Epithelial cell of esophagus (primary cell): ENCODE measurements at regions not wholly inside any gene's neighbourhood (a gene's known extent, or its start where the extent isn't known, plus 50 kb on each side); places are given as distances from the start of the nearest gene placed in this dataset.
"Not testable (repeated sequence)": the region's sequence is repeated elsewhere in the genome, so short reads cannot be mapped to it uniquely, and the experiment has no call there.

Experiments
- DNase-seq: peaks from one replicate; pipeline ENCODE4 v3.0.0; 2010; ENCODE audit warnings: low read depth
- H3K4me3 ChIP-seq: 2 replicates; pipeline ENCODE4 v1.5.1; 2011; ENCODE audit warnings: mild to moderate bottlenecking, low read length, control low read depth

GRCh38 chr12:10453-10852 lies 56.1 kb upstream of the IQSEC3 start:
- not testable (repeated sequence) for DNase-seq, H3K4me3 ChIP-seq

- H3K4me3 ChIP-seq, DNase-seq: not testable (repeated sequence)
Observed at GRCh38 chr12:10879-11812, 55.4 kb upstream of the IQSEC3 start.

GRCh38 chr12:12306-12705 lies 54.3 kb upstream of the IQSEC3 start:
- H3K4me3 ChIP-seq, DNase-seq: not testable (repeated sequence)

- not testable (repeated sequence) for DNase-seq, H3K4me3 ChIP-seq
Observed at GRCh38 chr12:12725-13640, 53.6 kb upstream of the IQSEC3 start.

GRCh38 chr12:13841-14240 lies 52.7 kb upstream of the IQSEC3 start:
- DNase-seq, result peak; percentile 75
- not testable (repeated sequence) for H3K4me3 ChIP-seq

GRCh38 chr12:14696-15095 lies 51.9 kb upstream of the IQSEC3 start:
- H3K4me3 ChIP-seq, DNase-seq: not testable (repeated sequence)

GRCh38 chr12:15381-15780 lies 51.2 kb upstream of the IQSEC3 start:
- not testable (repeated sequence) for DNase-seq, H3K4me3 ChIP-seq

- not testable (repeated sequence) for H3K4me3 ChIP-seq, DNase-seq
Observed at GRCh38 chr12:16019-16418, 50.5 kb upstream of the IQSEC3 start.

GRCh38 chr12:16541-16940 lies 50.0 kb upstream of the IQSEC3 start:
- H3K4me3 ChIP-seq, DNase-seq: not testable (repeated sequence)
